Chondrocyte (in vitro differentiated cells): ENCODE measurements at regions not wholly inside any gene's neighbourhood (a gene's known extent, or its start where the extent isn't known, plus 50 kb on each side); places are given as distances from the start of the nearest gene placed in this dataset.

Experiments
- DNase-seq: peaks from one replicate; pipeline ENCODE4 v3.0.0; 2021; ENCODE audit warnings: mixed read lengths, low spot score
- H3K27ac Mint-ChIP-seq: one replicate; pipeline ENCODE4 v1.8.0; 2021; ENCODE audit warnings: mild to moderate bottlenecking, moderate library complexity, mixed read lengths; ENCODE audit not compliant: unreplicated experiment
- H3K27me3 Mint-ChIP-seq: 2 replicates; pipeline ENCODE4 v1.8.0; 2021; ENCODE audit warnings: low read depth, mixed read lengths
- H3K36me3 Mint-ChIP-seq: 2 replicates; pipeline ENCODE4 v1.8.0; 2021; ENCODE audit warnings: low read depth, mixed read lengths
- H3K4me1 Mint-ChIP-seq: 2 replicates; pipeline ENCODE4 v1.8.0; 2021; ENCODE audit warnings: low read depth, mild to moderate bottlenecking, mixed read lengths
- H3K4me3 Mint-ChIP-seq: one replicate; pipeline ENCODE4 v1.8.0; 2021; ENCODE audit warnings: mild to moderate bottlenecking, moderate library complexity, mixed read lengths; ENCODE audit not compliant: unreplicated experiment
- H3K9me3 Mint-ChIP-seq: 2 replicates; pipeline ENCODE4 v1.8.0; 2021; ENCODE audit warnings: low read depth, mixed read lengths
- CTCF ChIP-seq: fragments of 200-600 bp; sonication (generic); IDR thresholded peaks from 2 replicates; pipeline ENCODE4 v1.5.0; 2021; ENCODE audit warnings: antibody characterized with exemption, mild to moderate bottlenecking, moderate library complexity

GRCh38 chr12:90028635-90029051 is 320.0 kb upstream of the ATP2B1 start:
- Mint-ChIP-seq H3K9me3 (peaks cover 3% of the 10 kb centered on the region), H3K27ac (no peak overlapping the region), H3K4me1 (peaks cover 24% of the 10 kb centered on the region), H3K36me3 (no peaks in the 10 kb centered on the region), H3K4me3 (no peak overlapping the region), H3K27me3 (no peaks in the 10 kb centered on the region)
- no peak for TF ChIP-seq CTCF
- DNase-seq = no peak

GRCh38 chr12:90027889-90028634 is 319.4 kb upstream of the ATP2B1 start:
- H3K27me3 Mint-ChIP-seq = no peaks in the 10 kb centered on the region
- H3K4me1 Mint-ChIP-seq = peaks cover 27% of the 10 kb centered on the region
- H3K36me3 Mint-ChIP-seq = no peaks in the 10 kb centered on the region
- H3K4me3 Mint-ChIP-seq = no peak overlapping the region
- no peak for DNase-seq
- no peak overlapping the region for H3K27ac Mint-ChIP-seq
- H3K9me3 Mint-ChIP-seq = peaks cover 3% of the 10 kb centered on the region
- no peak for TF ChIP-seq CTCF

GRCh38 chr12:90027041-90027440 is 318.4 kb upstream of the ATP2B1 start:
- Mint-ChIP-seq H3K36me3 (no peaks in the 10 kb centered on the region), H3K27ac (no peak overlapping the region), H3K4me3 (no peak overlapping the region), H3K27me3 (no peaks in the 10 kb centered on the region), H3K4me1 (peaks cover 27% of the 10 kb centered on the region), H3K9me3 (peaks cover 3% of the 10 kb centered on the region)
- DNase-seq = no peak
- TF ChIP-seq CTCF = no peak

- no peak for DNase-seq
- no peak overlapping the region for H3K4me3 Mint-ChIP-seq
- peaks cover 3% of the 10 kb centered on the region for H3K9me3 Mint-ChIP-seq
- peaks cover 27% of the 10 kb centered on the region for H3K4me1 Mint-ChIP-seq
- H3K27ac Mint-ChIP-seq = no peak overlapping the region
- no peak for TF ChIP-seq CTCF
- H3K27me3 Mint-ChIP-seq = no peaks in the 10 kb centered on the region
- H3K36me3 Mint-ChIP-seq = no peaks in the 10 kb centered on the region
Observed at GRCh38 chr12:90026516-90026915, 317.9 kb upstream of the ATP2B1 start.

GRCh38 chr12:90024262-90024661 is 315.6 kb upstream of the ATP2B1 start:
- peaks cover 27% of the 10 kb centered on the region for H3K4me1 Mint-ChIP-seq
- no peaks in the 10 kb centered on the region for H3K27me3 Mint-ChIP-seq
- H3K27ac Mint-ChIP-seq = peak overlapping the region; percentile 43
- peaks cover 3% of the 10 kb centered on the region for H3K9me3 Mint-ChIP-seq
- TF ChIP-seq CTCF = no peak
- H3K36me3 Mint-ChIP-seq = no peaks in the 10 kb centered on the region
- no peak for DNase-seq
- no peak overlapping the region for H3K4me3 Mint-ChIP-seq
